H9 (cell line): ENCODE measurements at regions not wholly inside any gene's neighbourhood (a gene's known extent, or its start where the extent isn't known, plus 50 kb on each side); places are given as distances from the start of the nearest gene placed in this dataset.

ENCODE experiments used
- DNase-seq: peaks from one replicate; pipeline ENCODE4 v3.0.0-alpha.2; 2017
- H2AFZ ChIP-seq: one replicate; pipeline ENCODE4 v1.6.1; 2013; ENCODE audit warnings: mild to moderate bottlenecking, low read length, control low read depth, moderate library complexity
- H2AK5ac ChIP-seq: 2 replicates; pipeline ENCODE4 v1.6.1; 2013; ENCODE audit warnings: low read length, control low read depth, mixed read lengths; ENCODE audit not compliant: insufficient read length
- H2BK120ac ChIP-seq: one replicate; pipeline ENCODE4 v1.6.1; 2013; ENCODE audit warnings: low read depth, mild to moderate bottlenecking, low read length, control low read depth, inconsistent platforms; ENCODE audit not compliant: poor library complexity, severe bottlenecking
- H2BK12ac ChIP-seq: 2 replicates; pipeline ENCODE4 v1.6.1; 2013; ENCODE audit warnings: low read length, control low read depth, mixed read lengths, low read depth; ENCODE audit not compliant: insufficient read length
- H2BK15ac ChIP-seq: 2 replicates; pipeline ENCODE4 v1.6.1; 2013; ENCODE audit warnings: low read depth, low read length, control low read depth
- H2BK20ac ChIP-seq: one replicate; pipeline ENCODE4 v1.6.1; 2013; ENCODE audit warnings: low read depth, mild to moderate bottlenecking, low read length, control low read depth, inconsistent platforms; ENCODE audit not compliant: poor library complexity, severe bottlenecking
- H2BK5ac ChIP-seq: 2 replicates; pipeline ENCODE4 v1.6.1; 2013; ENCODE audit warnings: low read length, control low read depth, mixed read lengths; ENCODE audit not compliant: insufficient read length
- H3K14ac ChIP-seq: 2 replicates; pipeline ENCODE4 v1.6.1; 2013; ENCODE audit warnings: low read length, control low read depth; ENCODE audit not compliant: insufficient read depth
- H3K18ac ChIP-seq: 2 replicates; pipeline ENCODE4 v1.6.1; 2013; ENCODE audit warnings: low read depth, mild to moderate bottlenecking, mixed read lengths, low read length, control low read depth; ENCODE audit not compliant: insufficient read length
- H3K23ac ChIP-seq: 2 replicates; pipeline ENCODE4 v1.6.1; 2013; ENCODE audit warnings: low read length, control low read depth, mixed read lengths, low read depth; ENCODE audit not compliant: insufficient read length
- H3K23me2 ChIP-seq: 2 replicates; pipeline ENCODE4 v1.6.1; 2013; ENCODE audit warnings: low read depth, mild to moderate bottlenecking, mixed read lengths, low read length, control low read depth; ENCODE audit not compliant: insufficient read length, poor library complexity, severe bottlenecking
- H3K27ac ChIP-seq: 2 replicates; pipeline ENCODE4 v1.5.1; 2013; ENCODE audit warnings: low read length, control low read depth, mixed read lengths, low read depth; ENCODE audit not compliant: insufficient read length
- H3K27me3 ChIP-seq: 2 replicates; pipeline ENCODE4 v1.6.1; 2013; ENCODE audit warnings: low read length, control low read depth, inconsistent platforms; ENCODE audit not compliant: insufficient read depth
- H3K4ac ChIP-seq: 2 replicates; pipeline ENCODE4 v1.6.1; 2013; ENCODE audit warnings: low read depth, mild to moderate bottlenecking, control low read depth, inconsistent platforms, low read length, moderate library complexity
- H3K4me1 ChIP-seq: 2 replicates; pipeline ENCODE4 v1.6.1; 2013; ENCODE audit warnings: low read length, control low read depth, inconsistent platforms; ENCODE audit not compliant: insufficient read depth
- H3K4me2 ChIP-seq: 2 replicates; pipeline ENCODE4 v1.6.1; 2013; ENCODE audit warnings: low read length, control low read depth, mixed read lengths; ENCODE audit not compliant: insufficient read length, insufficient read depth
- H3K56ac ChIP-seq: 2 replicates; pipeline ENCODE4 v1.6.1; 2013; ENCODE audit warnings: low read depth, mild to moderate bottlenecking, mixed read lengths, low read length, control low read depth; ENCODE audit not compliant: insufficient read length
- H3K79me1 ChIP-seq: 2 replicates; pipeline ENCODE4 v1.6.1; 2013; ENCODE audit warnings: low read depth, mild to moderate bottlenecking, moderate library complexity, low read length, control low read depth, inconsistent platforms; ENCODE audit not compliant: insufficient read depth, poor library complexity, severe bottlenecking
- H3K79me2 ChIP-seq: 2 replicates; pipeline ENCODE4 v1.6.1; 2013; ENCODE audit warnings: low read length, control low read depth, inconsistent platforms; ENCODE audit not compliant: insufficient read depth
- H3K9ac ChIP-seq: 2 replicates; pipeline ENCODE4 v1.6.1; 2013; ENCODE audit warnings: low read length, control low read depth, mixed read lengths; ENCODE audit not compliant: insufficient read length; ENCODE audit errors: extremely low read depth
- H3K9me3 ChIP-seq: one replicate; pipeline ENCODE4 v1.6.1; 2013; ENCODE audit warnings: low read depth, low read length, inconsistent platforms; ENCODE audit not compliant: control insufficient read depth
- H3T11ph ChIP-seq: one replicate; pipeline ENCODE4 v1.6.1; 2013; ENCODE audit warnings: mild to moderate bottlenecking, low read length, control low read depth, inconsistent platforms
- H4K20me1 ChIP-seq: one replicate; pipeline ENCODE4 v1.6.1; 2013; ENCODE audit not compliant: control insufficient read depth, insufficient read length, insufficient read depth
- H4K5ac ChIP-seq: 2 replicates; pipeline ENCODE4 v1.6.1; 2013; ENCODE audit warnings: low read depth, mild to moderate bottlenecking, mixed read lengths, low read length, control low read depth; ENCODE audit not compliant: insufficient read length
- H4K8ac ChIP-seq: replicated peaks from 2 replicates; pipeline ENCODE4 v1.6.1; 2013; ENCODE audit warnings: low read length, control low read depth, mixed read lengths, low read depth; ENCODE audit not compliant: insufficient read length
- H4K91ac ChIP-seq: 2 replicates; pipeline ENCODE4 v1.6.1; 2013; ENCODE audit warnings: low read depth, mild to moderate bottlenecking, moderate library complexity, mixed read lengths, low read length, control low read depth; ENCODE audit not compliant: insufficient read length
- H3K27ac Mint-ChIP-seq, 3 experiments: 2 replicates in 2 of 3; 3 replicates in 1 of 3; pipeline ENCODE4 v1.8.0; 2020 to 2021; ENCODE audit warnings: mixed read lengths in 3 of 3, mild to moderate bottlenecking in 1 of 3, moderate library complexity in 1 of 3
- H3K27me3 Mint-ChIP-seq: 2 replicates; pipeline ENCODE4 v1.8.0; 2021; ENCODE audit warnings: low read depth, mild to moderate bottlenecking, moderate library complexity, mixed read lengths
- H3K36me3 Mint-ChIP-seq, 3 experiments: 2 replicates in 2 of 3; 3 replicates in 1 of 3; pipeline ENCODE4 v1.8.0; 2020 to 2021; ENCODE audit warnings: low read depth in 3 of 3, mixed read lengths in 3 of 3; ENCODE audit not compliant: insufficient read depth in 1 of 3
- H3K4me1 Mint-ChIP-seq, 2 experiments: 2 replicates each; pipeline ENCODE4 v1.8.0; 2020; ENCODE audit warnings: mixed read lengths in 2 of 2
- H3K4me3 Mint-ChIP-seq, 2 experiments: 2 replicates in 1 of 2; 3 replicates in 1 of 2; pipeline ENCODE4 v1.8.0; 2020 to 2021; ENCODE audit warnings: mild to moderate bottlenecking in 2 of 2, mixed read lengths in 2 of 2, moderate library complexity in 1 of 2
- H3K9me3 Mint-ChIP-seq, 2 experiments: 2 replicates in 1 of 2; 3 replicates in 1 of 2; pipeline ENCODE4 v1.8.0; 2020; ENCODE audit warnings: mild to moderate bottlenecking in 2 of 2, mixed read lengths in 2 of 2, moderate library complexity in 1 of 2
- WGBS: extraction: QIAGEN DNeasy Blood & Tissue Kit; methylation state at CpG from one replicate; pipeline ENCODE4 v1.1.7; 2013; ENCODE audit warnings: missing lambda C conversion rate, low lambda C conversion rate, mixed read lengths; ENCODE audit not compliant: insufficient read length; ENCODE audit errors: extremely low coverage; 5-methylcytosine and 5-hydroxymethylcytosine counted together
- TF ChIP-seq, protein P1 (sequence below): fragments of 200-600 bp; sonication (generic); conservative IDR thresholded peaks from 3 replicates; pipeline ENCODE4 v1.8.0; 2021; ENCODE audit warnings: antibody characterized with exemption, mild to moderate bottlenecking

- H2AFZ ChIP-seq = no peak overlapping the region
- no peak overlapping the region for H3K56ac ChIP-seq
- DNase-seq = no peak
- H2BK12ac ChIP-seq = no peak overlapping the region
- no peaks in the 10 kb centered on the region for H3K27me3 Mint-ChIP-seq
- peaks cover 22 to 26% of the 10 kb centered on the region in 2 experiments for H3K4me1 Mint-ChIP-seq
- no peaks in the 10 kb centered on the region for H3K79me1 ChIP-seq
- no peaks in the 10 kb centered on the region for H3K79me2 ChIP-seq
- H3K36me3 Mint-ChIP-seq = peaks cover 2 to 30% (median 12%) of the 10 kb centered on the region in 3 experiments; a peak in 5 of 7 replicates
- H3K4me1 ChIP-seq = no peaks in the 10 kb centered on the region
- H3K27ac ChIP-seq = no peak overlapping the region
- H4K5ac ChIP-seq = no peak overlapping the region
- H3K9me3 ChIP-seq = no peaks in the 10 kb centered on the region
- no peak overlapping the region for H3K9ac ChIP-seq
- no peaks in the 10 kb centered on the region for H3K27me3 ChIP-seq
- H2BK20ac ChIP-seq = no peak overlapping the region
- no peak overlapping the region for H2AK5ac ChIP-seq
- H4K20me1 ChIP-seq = no peaks in the 10 kb centered on the region
- no peak overlapping the region for H3K18ac ChIP-seq
- H3K27ac Mint-ChIP-seq = peak overlapping the region in 1 of 3 experiments; percentile 55; a peak in 4 of 7 replicates
- no peak overlapping the region for H2BK15ac ChIP-seq
- H2BK120ac ChIP-seq = no peak overlapping the region
- no peak overlapping the region for H3K4me2 ChIP-seq
- H3K9me3 Mint-ChIP-seq = peaks cover 10 to 23% of the 10 kb centered on the region in 2 experiments; a peak in 4 of 5 replicates
- no CpG with 5 or more reads among the region's 5 CpGs for WGBS
- no peaks in the 10 kb centered on the region for H3K23me2 ChIP-seq
- no peak overlapping the region for H3K14ac ChIP-seq
- H2BK5ac ChIP-seq = no peak overlapping the region
- H3K4ac ChIP-seq = no peak overlapping the region
- no peak overlapping the region for H4K8ac ChIP-seq
- no peak overlapping the region for H3K23ac ChIP-seq
- H4K91ac ChIP-seq = no peak overlapping the region
- TF ChIP-seq, protein P1, sequence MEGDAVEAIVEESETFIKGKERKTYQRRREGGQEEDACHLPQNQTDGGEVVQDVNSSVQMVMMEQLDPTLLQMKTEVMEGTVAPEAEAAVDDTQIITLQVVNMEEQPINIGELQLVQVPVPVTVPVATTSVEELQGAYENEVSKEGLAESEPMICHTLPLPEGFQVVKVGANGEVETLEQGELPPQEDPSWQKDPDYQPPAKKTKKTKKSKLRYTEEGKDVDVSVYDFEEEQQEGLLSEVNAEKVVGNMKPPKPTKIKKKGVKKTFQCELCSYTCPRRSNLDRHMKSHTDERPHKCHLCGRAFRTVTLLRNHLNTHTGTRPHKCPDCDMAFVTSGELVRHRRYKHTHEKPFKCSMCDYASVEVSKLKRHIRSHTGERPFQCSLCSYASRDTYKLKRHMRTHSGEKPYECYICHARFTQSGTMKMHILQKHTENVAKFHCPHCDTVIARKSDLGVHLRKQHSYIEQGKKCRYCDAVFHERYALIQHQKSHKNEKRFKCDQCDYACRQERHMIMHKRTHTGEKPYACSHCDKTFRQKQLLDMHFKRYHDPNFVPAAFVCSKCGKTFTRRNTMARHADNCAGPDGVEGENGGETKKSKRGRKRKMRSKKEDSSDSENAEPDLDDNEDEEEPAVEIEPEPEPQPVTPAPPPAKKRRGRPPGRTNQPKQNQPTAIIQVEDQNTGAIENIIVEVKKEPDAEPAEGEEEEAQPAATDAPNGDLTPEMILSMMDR = no peak
- no peak overlapping the region for H3K4me3 Mint-ChIP-seq
- H3T11ph ChIP-seq = no peak overlapping the region
Observed at GRCh38 chr4:175413561-175413960, 398.5 kb downstream of the GPM6A start.
